ENCODE measurements at regions not wholly inside any gene's neighbourhood (a gene's known extent, or its start where the extent isn't known, plus 50 kb on each side); places are given as distances from the start of the nearest gene placed in this dataset.

DNA sequence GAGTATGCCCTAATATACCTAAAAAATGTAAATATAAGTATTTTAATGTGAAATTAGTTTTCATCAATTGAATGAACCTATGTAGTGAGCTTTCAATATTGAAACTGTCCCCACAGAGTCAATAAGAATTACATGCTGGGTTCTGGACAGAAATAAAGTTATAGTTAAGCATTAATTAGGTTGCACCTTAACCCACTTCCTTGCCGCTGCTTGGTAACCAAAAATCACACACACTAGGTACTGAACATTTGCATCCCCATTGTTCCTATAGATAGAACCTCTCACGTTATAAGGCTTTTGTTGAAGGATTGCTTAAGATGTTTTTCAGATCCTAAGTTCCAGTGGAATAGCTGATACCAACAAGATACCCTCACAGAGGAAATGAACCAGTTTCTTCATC, 237.1 kb upstream of the OPRM1 start:
- Histone ChIP-seq H3K4me1 (peaks cover 11% of the 10 kb centered on the region), H3K27me3 (ENCODE audit: low read depth) (peaks cover 3% of the 10 kb centered on the region), H3K4me3 (no peak overlapping the region), H3K36me3 (replicated peaks) (no peaks in the 10 kb centered on the region), H3K9me3 (no peaks in the 10 kb centered on the region)
- DNase-seq (ENCODE audit: low spot score in 2 of 2), result no peak
- in situ Hi-C loops (cut with MboI; ENCODE audit: low sequenced_read_pairs), result no loop called here

GRCh38 chr6:153800580-153801188, 238.4 kb upstream of the OPRM1 start:
- in situ Hi-C loops (cut with MboI; ENCODE audit: low sequenced_read_pairs), result no loop called here
- Histone ChIP-seq H3K36me3 (replicated peaks) (no peaks in the 10 kb centered on the region), H3K4me3 (no peak overlapping the region), H3K9me3 (no peaks in the 10 kb centered on the region), H3K27me3 (ENCODE audit: low read depth) (peaks cover 3% of the 10 kb centered on the region), H3K4me1 (peaks cover 11% of the 10 kb centered on the region)
- DNase-seq (ENCODE audit: low spot score in 2 of 2), result no peak

GRCh38 chr6:153790876-153791473, 248.1 kb upstream of the OPRM1 start:
- H3K9me3 ChIP-seq, result no peaks in the 10 kb centered on the region
- in situ Hi-C loops (cut with MboI; ENCODE audit: low sequenced_read_pairs), result no loop called here
- H3K36me3 ChIP-seq (replicated peaks), result no peaks in the 10 kb centered on the region
- H3K4me3 ChIP-seq, result no peak overlapping the region
- DNase-seq (ENCODE audit: low spot score in 2 of 2), result peak in 1 of 2 experiments; percentile 40
- no peaks in the 10 kb centered on the region; the same call in 1 of the 2 replicates for H3K27me3 ChIP-seq (ENCODE audit: low read depth)
- H3K4me1 ChIP-seq, result no peaks in the 10 kb centered on the region

DNA sequence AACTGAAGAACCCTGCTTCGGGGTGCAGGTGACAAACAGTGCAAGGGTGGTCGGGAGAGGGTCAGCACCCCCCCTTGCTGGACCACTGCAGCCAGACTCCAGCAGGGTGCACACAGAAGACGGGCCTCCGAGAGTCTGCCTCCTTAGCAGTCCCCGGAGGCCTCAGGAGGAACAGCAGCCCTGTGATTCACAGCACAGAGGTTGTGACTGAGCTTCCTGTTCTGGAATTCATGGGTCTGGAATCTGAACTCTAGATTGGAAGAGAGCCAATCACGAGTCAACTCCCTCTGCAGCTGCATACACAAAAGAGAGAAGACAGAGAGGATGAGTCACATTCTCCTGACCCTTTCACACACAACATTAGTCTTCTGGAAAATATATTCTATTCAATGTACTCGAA, 249.0 kb upstream of the OPRM1 start:
- in situ Hi-C loops (cut with MboI; ENCODE audit: low sequenced_read_pairs), result no loop called here
- H3K36me3 ChIP-seq (replicated peaks), result no peaks in the 10 kb centered on the region
- H3K9me3 ChIP-seq, result no peaks in the 10 kb centered on the region
- H3K4me1 ChIP-seq, result no peaks in the 10 kb centered on the region
- no peak for DNase-seq (ENCODE audit: low spot score in 2 of 2)
- no peak overlapping the region for H3K4me3 ChIP-seq
- no peaks in the 10 kb centered on the region; the same call in 1 of the 2 replicates for H3K27me3 ChIP-seq (ENCODE audit: low read depth)

- no peak overlapping the region for H3K4me3 ChIP-seq
- in situ Hi-C loops (cut with MboI; ENCODE audit: low sequenced_read_pairs), result no loop called here
- no peaks in the 10 kb centered on the region for H3K4me1 ChIP-seq
- H3K36me3 ChIP-seq (replicated peaks), result no peaks in the 10 kb centered on the region
- DNase-seq (ENCODE audit: low spot score in 2 of 2), result no peak
- no peaks in the 10 kb centered on the region; the same call in 1 of the 2 replicates for H3K27me3 ChIP-seq (ENCODE audit: low read depth)
- H3K9me3 ChIP-seq, result no peaks in the 10 kb centered on the region
Observed at GRCh38 chr6:153787341-153787606, 251.8 kb upstream of the OPRM1 start.

DNA sequence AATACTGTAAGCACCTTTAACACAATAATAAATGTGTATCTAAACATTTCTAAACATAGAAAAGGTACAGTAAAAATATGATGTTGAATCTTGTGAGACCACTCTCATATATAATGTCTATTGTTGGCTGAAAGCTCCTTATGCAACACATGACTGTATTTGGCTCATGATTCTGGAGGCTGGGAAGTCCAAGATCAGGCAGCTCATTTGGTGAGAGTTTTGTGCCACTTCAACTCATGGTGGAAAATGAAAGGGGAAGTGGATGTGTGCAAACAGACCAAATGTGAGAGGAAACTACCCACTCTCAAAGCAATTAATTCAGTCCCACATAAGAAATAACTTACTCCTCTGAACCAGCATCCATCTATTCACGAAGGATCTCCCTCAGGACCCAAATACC, 257.7 kb upstream of the OPRM1 start:
- Histone ChIP-seq H3K4me1 (no peaks in the 10 kb centered on the region), H3K4me3 (no peak overlapping the region), H3K36me3 (replicated peaks) (no peaks in the 10 kb centered on the region), H3K9me3 (no peaks in the 10 kb centered on the region), H3K27me3 (ENCODE audit: low read depth) (no peaks in the 10 kb centered on the region)
- no peak for DNase-seq (ENCODE audit: low spot score in 2 of 2)
- in situ Hi-C loops (cut with MboI; ENCODE audit: low sequenced_read_pairs), result no loop called here

GRCh38 chr6:153780011-153780410, 259.0 kb upstream of the OPRM1 start:
- Histone ChIP-seq H3K36me3 (replicated peaks) (no peaks in the 10 kb centered on the region), H3K9me3 (no peaks in the 10 kb centered on the region), H3K27me3 (ENCODE audit: low read depth) (0 out of 2 replicates have a peak, but pooled peaks cover 4% of the 10 kb centered on the region), H3K4me3 (no peak overlapping the region), H3K4me1 (no peaks in the 10 kb centered on the region)
- in situ Hi-C loops (cut with MboI; ENCODE audit: low sequenced_read_pairs), result no loop called here
- no peak for DNase-seq (ENCODE audit: low spot score in 2 of 2)

DNA sequence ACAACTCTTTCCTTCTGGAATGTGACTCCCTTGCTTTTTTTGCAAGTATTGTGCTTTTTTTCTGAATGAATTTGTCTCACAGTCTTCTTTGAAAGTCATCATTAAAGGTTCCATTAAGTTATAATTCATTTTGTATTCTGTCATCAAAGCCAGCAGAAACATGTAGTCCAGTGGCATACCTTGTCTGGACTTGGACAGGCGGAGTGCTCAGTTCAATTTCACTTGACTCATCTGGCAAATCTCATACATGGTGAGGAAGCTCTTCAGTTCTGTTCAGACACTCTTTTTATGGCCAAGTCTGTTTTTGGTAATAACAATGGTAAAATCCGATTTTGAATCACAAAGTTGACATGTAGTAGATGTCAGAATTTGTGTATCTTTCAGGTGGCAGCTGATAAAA, 260.8 kb upstream of the OPRM1 start:
- Histone ChIP-seq H3K4me1 (no peaks in the 10 kb centered on the region), H3K4me3 (no peak overlapping the region), H3K27me3 (ENCODE audit: low read depth) (0 out of 2 replicates have a peak, but pooled peaks cover 4% of the 10 kb centered on the region), H3K36me3 (replicated peaks) (no peaks in the 10 kb centered on the region), H3K9me3 (no peaks in the 10 kb centered on the region)
- in situ Hi-C loops (cut with MboI; ENCODE audit: low sequenced_read_pairs), result no loop called here
- no peak for DNase-seq (ENCODE audit: low spot score in 2 of 2)

DNA sequence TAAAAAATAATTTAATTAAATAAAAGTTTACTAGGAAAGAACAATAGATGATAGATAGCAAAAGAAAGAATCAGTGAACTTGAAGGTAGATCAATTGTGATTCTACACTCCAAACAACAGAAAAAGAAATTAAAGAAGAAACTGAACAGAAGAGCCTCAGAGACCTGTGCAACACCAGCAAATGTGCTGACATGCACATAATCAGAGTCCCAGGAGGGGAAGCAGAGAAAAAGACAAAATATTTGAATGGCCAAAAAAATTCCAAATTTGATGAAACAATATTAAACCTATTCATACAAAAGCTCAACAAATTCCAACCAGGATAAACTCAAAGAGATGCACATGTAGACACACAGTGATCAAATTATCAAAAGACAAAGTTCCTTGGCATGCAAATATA, 267.5 kb upstream of the OPRM1 start:
- Histone ChIP-seq H3K9me3 (no peaks in the 10 kb centered on the region), H3K4me1 (no peaks in the 10 kb centered on the region), H3K4me3 (no peak overlapping the region), H3K27me3 (ENCODE audit: low read depth) (peaks cover 10% of the 10 kb centered on the region; the same call in 1 of the 2 replicates), H3K36me3 (replicated peaks) (no peaks in the 10 kb centered on the region)
- DNase-seq (ENCODE audit: low spot score in 2 of 2), result no peak
- in situ Hi-C loops (cut with MboI; ENCODE audit: low sequenced_read_pairs), result no loop called here

- Histone ChIP-seq H3K9me3 (no peaks in the 10 kb centered on the region), H3K36me3 (replicated peaks) (no peaks in the 10 kb centered on the region), H3K4me3 (no peak overlapping the region), H3K4me1 (no peaks in the 10 kb centered on the region), H3K27me3 (ENCODE audit: low read depth) (peaks cover 6% of the 10 kb centered on the region; the same call in 1 of the 2 replicates)
- in situ Hi-C loops (cut with MboI; ENCODE audit: low sequenced_read_pairs), result no loop called here
- DNase-seq (ENCODE audit: low spot score in 2 of 2), result no peak
Observed at GRCh38 chr6:153767127-153767526, 271.9 kb upstream of the OPRM1 start.

DNA sequence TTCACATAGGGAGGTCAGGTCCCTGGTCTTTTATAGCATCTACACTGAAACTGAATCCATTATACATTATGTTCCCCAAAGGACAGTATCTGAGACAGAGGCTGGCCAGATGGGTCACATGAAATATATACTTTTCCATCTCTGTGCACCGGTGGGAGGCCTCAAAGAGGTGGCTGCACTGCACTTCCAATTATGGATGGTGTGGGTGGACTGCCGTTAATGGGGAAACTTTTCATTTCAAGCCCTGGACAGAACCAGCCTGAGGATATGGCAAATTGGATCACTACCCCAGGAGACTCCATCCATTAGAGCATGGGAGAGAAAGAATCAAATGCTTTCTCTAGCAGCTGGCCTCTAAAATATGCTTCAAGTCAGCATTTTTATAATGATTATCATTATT, 280.5 kb upstream of the OPRM1 start:
- no peaks in the 10 kb centered on the region for H3K36me3 ChIP-seq (replicated peaks)
- DNase-seq (ENCODE audit: low spot score in 2 of 2), result no peak
- in situ Hi-C loops (cut with MboI; ENCODE audit: low sequenced_read_pairs), result no loop called here
- no peaks in the 10 kb centered on the region for H3K27me3 ChIP-seq (ENCODE audit: low read depth)
- H3K4me1 ChIP-seq, result no peaks in the 10 kb centered on the region
- H3K9me3 ChIP-seq, result no peaks in the 10 kb centered on the region
- no peak overlapping the region for H3K4me3 ChIP-seq

DNA sequence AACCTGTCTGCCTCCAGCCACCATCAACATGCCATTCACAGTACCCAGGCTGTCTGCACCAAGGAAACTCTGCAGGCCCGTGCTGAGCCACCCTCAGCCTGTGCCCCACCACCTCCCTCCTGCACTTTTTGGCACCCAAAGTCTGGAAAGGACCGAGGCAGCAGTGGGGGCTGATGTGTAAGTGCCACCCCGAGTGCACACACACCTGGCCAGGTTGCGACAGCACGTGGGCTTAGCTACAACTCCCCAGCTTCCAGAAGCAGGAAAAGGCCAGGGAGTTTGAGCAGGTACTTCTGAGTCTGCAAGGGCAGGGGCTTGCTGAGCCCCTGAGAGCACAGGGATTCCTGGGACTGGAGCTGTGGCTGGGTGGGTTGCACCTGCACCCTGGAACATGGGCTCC, 303.3 kb upstream of the OPRM1 start:
- in situ Hi-C loops (cut with MboI; ENCODE audit: low sequenced_read_pairs), result no loop called here
- no peak for DNase-seq (ENCODE audit: low spot score in 2 of 2)
- Histone ChIP-seq H3K27me3 (ENCODE audit: low read depth) (no peaks in the 10 kb centered on the region), H3K4me1 (no peaks in the 10 kb centered on the region), H3K36me3 (replicated peaks) (no peaks in the 10 kb centered on the region), H3K4me3 (no peak overlapping the region), H3K9me3 (no peaks in the 10 kb centered on the region)

DNA sequence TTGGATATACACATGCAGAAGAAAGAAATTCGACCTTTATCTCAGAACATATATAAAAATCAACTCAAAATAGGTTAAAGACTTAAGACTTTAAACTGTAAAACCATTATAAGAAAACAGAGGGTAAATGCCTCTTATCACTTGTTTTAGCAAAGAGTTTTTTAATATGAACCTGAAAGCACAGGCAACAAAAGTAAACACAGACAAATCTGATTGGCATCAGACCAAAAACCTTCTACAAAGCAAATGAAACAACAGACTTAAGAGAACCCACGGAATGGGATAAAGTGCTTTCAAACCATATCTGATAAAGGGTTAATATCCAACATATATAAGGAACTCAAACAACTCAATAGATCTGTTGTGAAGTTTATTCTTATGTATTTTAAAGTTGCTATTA, 309.9 kb upstream of the OPRM1 start:
- H3K4me1 ChIP-seq, result no peaks in the 10 kb centered on the region
- no peaks in the 10 kb centered on the region for H3K9me3 ChIP-seq
- no peaks in the 10 kb centered on the region for H3K36me3 ChIP-seq (replicated peaks)
- H3K27me3 ChIP-seq (ENCODE audit: low read depth), result no peaks in the 10 kb centered on the region; the same call in 1 of the 2 replicates
- no peak overlapping the region for H3K4me3 ChIP-seq
- no peak for DNase-seq (ENCODE audit: low spot score in 2 of 2)
- in situ Hi-C loops (cut with MboI; ENCODE audit: low sequenced_read_pairs), result no loop called here

GRCh38 chr6:153727885-153728284, 311.2 kb upstream of the OPRM1 start:
- in situ Hi-C loops (cut with MboI; ENCODE audit: low sequenced_read_pairs), result no loop called here
- no peaks in the 10 kb centered on the region; the same call in 1 of the 2 replicates for H3K27me3 ChIP-seq (ENCODE audit: low read depth)
- H3K36me3 ChIP-seq (replicated peaks), result no peaks in the 10 kb centered on the region
- DNase-seq (ENCODE audit: low spot score in 2 of 2), result no peak
- no peaks in the 10 kb centered on the region for H3K9me3 ChIP-seq
- H3K4me1 ChIP-seq, result no peaks in the 10 kb centered on the region
- H3K4me3 ChIP-seq, result no peak overlapping the region

DNA sequence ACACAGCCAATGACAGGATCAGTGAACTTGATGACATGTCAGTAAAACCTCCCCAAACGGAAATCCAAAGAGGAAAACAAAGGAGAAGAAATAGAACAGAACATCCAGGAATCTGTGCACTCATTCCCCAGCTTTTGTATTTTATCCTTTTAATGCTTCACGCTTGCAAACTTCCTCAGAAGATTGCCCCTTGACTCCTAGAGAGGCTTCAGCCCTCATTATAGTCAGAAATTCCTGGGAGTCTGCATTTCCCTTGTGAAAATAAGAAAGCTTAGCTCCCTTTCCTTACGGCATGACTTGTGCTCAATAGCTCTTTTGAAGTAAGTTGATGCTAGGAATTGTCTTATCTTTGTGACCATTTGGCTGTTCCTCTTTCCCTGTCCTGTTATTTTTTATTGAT, 313.6 kb upstream of the OPRM1 start:
- DNase-seq (ENCODE audit: low spot score in 2 of 2), result no peak
- in situ Hi-C loops (cut with MboI; ENCODE audit: low sequenced_read_pairs), result no loop called here
- Histone ChIP-seq H3K9me3 (no peaks in the 10 kb centered on the region), H3K4me3 (no peak overlapping the region), H3K36me3 (replicated peaks) (no peaks in the 10 kb centered on the region), H3K27me3 (ENCODE audit: low read depth) (no peaks in the 10 kb centered on the region; the same call in 1 of the 2 replicates), H3K4me1 (no peaks in the 10 kb centered on the region)
